Tongue (tissue), 2 donors: ENCODE measurements at regions not wholly inside any gene's neighbourhood (a gene's known extent, or its start where the extent isn't known, plus 50 kb on each side); places are given as distances from the start of the nearest gene placed in this dataset. TPM values are rescaled to one million over a fixed set of nuclear protein-coding genes. Genes with fewer than 3 reads are reported as not detected.
A peak's percentile ranks its signal among the peaks of the same experiment; 100 is the strongest.
"Not testable (repeated sequence)": the region's sequence is repeated elsewhere in the genome, so short reads cannot be mapped to it uniquely, and the experiment has no call there.

Source experiments
- DNase-seq: peaks from one replicate; pipeline ENCODE4 v3.0.0-alpha.2; 2015
- small RNA-seq: library from RNA; depleted of rRNA; stranded (forward); fragments of <200 nt; gene quantifications from one replicate; pipeline ENCODE3, GENCODE V24; 2014; ENCODE audit warnings: low replicate concordance

DNA sequence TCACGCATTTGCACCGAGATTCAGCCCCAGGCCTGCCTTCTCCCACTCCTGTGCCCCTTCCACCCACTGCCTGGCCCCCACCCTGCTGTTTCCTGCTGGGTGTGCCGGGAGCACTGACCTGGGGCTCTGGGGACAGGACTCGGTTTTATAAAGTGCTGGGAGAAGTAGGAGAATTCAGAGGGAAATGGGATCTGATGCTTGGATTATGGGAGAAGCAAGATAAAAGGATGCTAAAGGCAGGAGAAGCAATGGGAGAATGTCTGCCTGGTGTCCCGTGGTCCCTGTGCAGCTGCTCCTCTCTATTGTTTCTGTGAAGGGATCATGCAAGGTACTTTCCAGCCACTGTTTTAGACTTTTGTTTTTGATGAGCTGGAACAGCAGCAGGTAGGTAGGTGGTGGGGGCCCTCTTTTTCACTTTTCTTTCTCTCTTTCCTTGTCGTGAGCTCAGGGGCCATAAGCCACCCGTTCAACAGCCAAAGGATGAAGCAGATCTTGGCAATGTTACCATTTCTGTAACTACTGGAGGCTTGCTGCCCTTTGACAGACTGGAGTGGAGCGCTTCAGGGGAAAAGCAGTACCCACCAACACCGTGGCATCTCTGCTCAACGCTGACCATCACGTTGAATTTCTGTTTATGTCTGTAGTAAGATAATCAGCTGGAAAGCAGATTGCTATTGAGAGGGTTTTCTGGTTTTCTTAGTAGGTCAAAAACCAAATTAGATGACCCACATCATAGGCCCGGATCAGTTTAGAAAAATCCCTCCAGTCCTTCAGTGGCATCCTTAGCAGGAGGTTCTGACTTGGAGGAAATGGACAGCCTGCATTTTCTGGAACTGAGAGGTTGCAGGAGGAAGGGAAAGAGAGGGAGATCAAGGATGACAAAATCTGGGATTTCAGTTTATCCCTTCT, 63.8 kb upstream of the ENPP6 start:
- no peak for DNase-seq

DNA sequence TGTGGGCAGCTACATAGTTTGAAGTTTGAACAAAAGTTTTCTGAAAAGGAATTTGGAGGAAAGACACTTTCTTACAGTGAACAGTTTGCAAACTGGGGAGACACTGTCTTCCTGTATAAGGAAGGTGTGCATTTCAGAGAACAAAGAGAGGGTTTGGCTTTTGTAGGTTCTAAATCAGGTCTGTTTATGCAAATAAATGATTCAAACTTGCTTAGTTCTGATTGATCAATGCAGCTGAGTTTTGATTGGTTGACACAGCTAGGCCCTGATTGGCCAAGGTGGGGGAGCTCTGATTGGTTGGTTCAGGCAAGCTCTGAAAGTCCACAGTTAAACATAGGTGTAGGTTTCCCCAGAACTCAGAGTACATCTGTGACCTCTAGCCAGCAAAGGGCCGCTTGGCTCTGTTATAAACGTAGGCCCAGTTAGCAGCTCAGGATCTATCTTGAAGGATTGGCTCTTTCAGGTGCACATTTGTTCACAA, 63.0 kb upstream of the ENPP6 start:
- no peak for DNase-seq

DNA sequence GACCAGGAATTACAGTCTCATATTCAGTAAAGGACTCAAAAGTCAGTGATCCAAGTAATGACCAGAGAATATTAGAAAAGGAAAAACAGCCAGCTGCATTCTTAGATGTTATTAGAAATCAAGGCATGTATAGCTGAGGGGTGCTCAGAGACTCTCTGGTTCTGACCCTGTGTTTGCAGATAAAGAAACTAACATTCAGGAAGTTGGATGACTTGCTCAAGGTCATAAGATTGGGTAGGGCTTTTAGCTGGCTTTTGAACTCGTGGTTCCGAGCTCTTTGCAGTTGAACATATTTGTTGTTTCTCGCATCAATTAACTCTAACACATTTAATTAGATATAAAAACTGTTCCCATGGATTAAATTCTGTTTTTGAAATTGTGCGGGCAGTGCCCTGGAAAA, 62.5 kb upstream of the ENPP6 start:
- no peak for DNase-seq

DNA sequence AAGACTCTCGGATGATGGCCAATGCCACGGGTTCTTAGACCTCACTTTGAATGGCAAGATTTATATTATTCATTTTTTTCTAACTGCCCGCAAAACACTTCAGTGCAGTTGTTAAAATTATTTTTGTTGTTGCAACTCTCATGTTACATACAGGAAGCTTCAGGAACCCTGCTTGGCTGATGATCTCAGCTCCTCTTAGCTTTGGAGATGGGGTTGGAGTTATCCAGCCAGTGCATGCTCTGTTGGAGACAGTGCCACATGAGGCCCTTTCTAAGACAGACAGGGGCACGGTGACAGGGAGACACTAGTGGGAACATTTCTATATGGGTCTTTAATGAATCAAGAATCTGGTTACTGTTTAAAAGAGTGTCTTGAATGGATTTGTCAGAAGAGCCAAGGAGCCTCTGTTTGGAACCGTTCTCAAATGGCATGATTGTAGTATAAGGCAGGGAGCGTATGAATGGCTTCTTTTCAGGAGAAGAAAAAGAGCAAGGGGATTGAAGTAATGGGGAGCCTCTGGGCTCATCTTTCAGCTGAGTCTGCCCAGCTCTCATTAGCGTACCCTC, 61.9 kb upstream of the ENPP6 start:
- peak; percentile 51 for DNase-seq

DNA sequence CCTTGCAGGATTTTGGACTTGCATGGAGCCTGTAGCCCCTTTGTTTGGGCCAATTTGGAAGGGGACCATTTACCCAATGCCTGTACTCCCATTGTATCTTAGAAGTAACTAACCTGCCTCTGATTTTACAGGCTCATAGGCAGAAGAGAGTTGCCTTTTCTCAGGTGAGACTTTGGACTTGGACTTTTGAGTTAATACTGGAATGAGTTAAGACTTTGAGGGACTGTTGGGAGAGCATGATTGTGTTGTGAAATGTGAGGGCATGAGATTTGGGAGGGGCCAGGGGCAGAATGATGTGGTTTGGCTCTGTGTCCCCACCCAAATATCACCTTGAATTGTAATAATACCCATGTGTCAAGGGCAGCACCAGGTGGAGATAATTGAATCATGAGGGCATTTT, 60.1 kb upstream of the ENPP6 start:
- DNase-seq, result not testable (repeated sequence)

DNA sequence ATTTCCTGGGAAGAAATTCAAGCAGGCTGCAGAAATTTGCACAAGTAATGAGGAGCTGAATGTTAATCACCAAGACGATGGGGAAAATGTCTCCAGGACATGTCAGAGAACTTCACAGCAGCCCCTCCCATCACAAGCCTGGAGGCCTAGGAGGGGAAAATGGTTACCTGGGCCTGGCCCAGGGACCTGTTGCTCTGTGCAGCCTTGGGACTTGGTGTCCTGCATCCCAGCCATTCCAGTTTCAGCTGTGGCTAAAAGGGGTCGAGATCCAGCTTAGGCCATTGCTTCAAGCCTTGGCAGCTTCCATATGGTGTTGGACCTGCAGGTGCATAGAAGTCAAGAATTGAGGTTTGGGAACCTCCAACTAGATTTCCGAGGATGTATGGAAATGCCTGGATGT, 59.3 kb upstream of the ENPP6 start:
- DNase-seq, result not testable (repeated sequence)

DNA sequence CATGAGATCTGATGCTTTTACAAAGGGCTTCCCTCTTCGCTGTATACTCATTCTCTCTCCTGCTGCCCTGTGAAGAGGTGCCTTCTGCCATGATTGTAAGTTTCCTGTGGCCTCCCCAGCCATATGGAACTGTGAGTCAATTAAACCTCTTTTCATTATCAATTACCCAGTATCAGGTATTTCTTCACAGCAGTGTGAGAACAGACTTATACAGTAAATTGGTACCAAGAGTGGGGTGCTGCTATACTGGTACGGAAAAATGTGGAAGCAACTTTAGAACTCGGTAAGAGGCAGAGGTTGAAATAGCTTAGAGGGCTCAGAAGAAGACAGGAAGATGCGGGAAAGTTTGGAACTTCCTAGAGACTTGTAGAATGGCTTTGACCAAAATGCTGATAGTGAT, 58.7 kb upstream of the ENPP6 start:
- not testable (repeated sequence) for DNase-seq

DNA sequence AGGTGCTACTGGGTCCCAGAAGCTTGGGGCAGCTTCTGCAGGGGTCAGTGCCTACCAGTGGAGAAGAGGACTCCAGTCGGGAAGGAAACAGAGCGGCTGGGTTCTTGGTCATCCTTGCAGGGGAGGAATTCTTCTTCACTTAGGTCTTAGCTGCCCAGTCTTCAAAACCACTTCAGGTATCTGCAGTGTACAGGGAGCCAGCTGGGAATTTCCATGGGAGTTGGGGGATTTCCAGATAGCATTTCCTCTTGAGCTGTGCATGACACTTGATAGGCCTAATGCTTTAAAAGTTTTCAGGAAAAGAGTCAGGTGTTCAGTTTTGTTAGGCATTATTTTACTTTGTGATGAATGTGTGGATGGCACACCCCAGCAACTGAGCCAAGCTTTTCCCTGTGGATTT, 58.1 kb upstream of the ENPP6 start:
- DNase-seq, result no peak

DNA sequence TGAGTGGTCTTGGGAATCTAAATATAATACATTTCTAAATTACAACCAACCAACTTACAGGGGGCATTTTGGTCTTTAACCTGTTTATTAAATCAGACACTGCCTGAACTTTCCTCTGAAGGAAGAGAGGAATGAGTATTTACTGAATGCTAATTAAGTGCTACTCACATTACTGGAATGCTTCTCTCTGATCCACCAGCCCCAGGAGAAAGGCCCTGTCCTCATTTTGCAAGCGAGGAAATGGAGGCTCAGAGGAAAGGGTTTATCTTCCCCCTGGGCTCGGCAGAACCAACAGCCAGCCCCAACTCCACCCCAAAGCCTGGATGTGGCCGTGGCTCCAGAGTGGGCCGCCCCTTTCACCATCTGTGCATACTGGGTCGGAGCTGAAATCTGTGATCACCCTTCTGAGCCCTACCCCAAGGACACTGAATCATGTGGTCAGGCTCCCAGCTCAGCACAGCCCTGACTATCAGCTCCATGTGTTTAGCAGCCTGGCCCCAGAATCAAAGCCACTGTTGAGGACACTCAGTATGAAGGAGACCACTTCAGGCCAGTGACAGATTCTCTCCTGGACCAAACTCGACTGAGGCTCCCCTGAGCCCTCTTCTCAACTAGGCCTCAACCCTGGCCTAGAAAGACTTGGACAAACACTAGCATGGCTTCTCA, 56.7 kb upstream of the ENPP6 start:
- DNase-seq, result no peak

DNA sequence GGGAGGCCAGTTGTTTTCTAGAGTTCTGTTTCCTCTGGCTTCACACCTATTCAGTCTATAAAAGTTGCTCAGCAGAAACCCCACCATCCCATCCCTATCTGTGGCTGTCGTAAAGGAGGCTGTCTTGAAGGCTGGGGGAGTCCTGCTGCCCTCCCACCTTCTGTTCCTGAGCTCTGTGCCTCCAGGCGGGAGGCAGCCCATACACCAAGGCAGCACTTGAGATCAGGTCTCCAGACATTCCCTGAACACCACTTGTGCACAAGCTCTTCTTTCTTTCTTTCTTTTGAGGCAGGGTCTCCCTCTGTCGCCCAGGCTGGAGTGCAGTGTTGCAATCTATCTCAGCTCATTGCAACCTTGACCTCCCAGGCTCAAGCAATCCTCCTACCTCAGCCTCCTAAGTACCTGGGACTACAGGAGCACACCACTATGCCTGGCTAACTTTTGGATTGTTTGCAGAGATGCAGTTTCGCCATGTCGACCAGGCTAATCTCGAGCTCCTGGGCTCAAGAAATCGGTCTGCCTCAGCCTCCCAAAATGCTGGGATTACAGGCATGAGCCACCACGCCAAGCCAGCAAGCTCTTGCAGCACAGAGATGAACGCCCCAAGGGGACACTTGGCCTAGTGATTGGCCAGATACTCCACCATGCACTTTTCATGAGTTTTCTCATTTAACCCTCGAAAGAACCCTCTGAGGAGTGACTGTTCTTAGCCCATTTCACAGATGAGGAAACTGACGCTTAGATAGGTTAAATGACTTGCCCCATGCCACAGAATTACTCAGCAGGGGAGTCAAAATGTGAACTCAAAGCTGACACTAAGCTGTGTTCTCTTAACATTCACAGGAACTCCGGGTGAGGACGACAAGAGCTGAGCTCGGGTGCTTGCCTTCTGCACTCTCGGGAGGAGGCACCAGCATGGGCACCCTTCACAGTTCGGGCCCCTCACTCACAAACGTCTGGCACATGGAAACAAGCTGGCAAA, 55.8 kb upstream of the ENPP6 start:
- no peak for DNase-seq

DNA sequence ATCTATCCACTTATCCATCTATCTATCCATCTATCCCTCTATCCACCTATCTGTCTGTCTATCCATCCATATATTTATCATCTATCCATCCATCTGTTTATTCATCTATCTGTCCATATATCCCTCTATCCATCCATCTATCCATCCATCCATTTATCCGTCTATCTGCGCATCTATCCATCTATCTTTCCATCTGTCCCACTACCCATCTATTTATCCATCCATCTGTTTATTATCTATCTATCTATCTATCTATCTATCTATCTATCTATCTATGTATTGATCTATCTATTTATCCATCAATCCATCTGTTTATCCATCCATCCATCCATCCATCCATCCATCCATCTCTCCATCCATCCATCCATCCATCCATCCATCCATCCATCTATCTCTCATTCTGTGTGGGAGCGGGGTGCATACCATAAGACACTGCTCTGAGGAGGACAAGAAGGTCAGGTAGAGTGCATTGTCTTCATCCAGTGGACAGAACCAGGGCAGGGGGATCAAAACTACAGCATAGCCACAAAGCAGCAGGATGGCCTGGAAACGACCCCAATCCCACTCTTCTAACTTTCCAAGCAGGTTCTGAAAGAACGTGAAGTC, 53.2 kb upstream of the ENPP6 start:
- no peak for DNase-seq

DNA sequence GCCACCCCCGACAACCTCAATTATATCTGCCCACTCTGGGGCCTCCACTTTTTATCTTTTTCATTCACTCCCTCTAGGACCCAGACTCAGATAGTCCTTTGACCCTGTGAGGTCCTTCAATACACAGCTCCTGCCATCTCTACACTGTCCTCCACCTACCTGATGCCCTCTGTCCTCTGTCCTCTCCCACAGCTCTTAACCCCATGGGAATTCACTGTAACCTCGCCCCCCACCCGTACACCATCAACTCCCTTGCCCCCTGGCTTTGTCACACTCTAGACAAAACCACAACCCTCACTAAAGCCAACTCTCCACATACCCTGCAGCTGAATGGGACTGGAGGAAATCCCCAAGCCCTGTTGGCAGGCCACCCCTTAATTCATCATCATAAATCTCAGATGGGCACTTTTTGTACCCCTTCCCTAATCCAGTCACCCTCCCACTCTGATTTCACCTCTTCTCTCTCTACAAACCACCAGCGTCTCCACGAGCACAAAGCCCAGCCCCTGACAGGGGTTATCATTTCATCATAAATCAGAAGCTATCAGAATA, 52.3 kb upstream of the ENPP6 start:
- DNase-seq, result no peak

DNA sequence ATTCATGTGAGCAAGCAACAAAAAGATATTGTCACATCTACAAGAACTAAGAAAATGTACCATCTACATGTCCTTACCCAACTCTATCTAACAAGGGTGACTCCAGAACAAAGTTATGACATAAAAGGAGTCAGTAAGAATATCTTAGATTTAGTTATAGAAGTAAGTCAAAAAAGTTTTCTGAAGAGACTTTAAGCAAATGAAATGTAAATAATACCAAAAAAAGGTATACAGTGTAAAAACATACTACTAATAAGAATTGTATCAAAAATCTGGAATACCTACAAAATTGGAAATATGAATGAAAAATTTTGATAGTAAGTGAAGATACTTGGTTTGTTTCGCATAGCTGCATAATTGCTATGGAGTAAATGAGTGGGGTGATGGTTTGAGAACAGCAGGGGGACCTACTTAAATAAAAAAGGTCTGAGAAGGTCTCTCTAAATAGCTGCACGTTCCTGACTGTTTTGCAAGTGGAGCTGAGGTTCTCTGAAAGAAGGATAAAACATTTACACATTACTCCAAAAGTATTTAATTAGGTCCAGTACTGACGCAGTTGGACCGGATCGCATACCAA, 51.0 kb upstream of the ENPP6 start:
- no peak for DNase-seq

DNA sequence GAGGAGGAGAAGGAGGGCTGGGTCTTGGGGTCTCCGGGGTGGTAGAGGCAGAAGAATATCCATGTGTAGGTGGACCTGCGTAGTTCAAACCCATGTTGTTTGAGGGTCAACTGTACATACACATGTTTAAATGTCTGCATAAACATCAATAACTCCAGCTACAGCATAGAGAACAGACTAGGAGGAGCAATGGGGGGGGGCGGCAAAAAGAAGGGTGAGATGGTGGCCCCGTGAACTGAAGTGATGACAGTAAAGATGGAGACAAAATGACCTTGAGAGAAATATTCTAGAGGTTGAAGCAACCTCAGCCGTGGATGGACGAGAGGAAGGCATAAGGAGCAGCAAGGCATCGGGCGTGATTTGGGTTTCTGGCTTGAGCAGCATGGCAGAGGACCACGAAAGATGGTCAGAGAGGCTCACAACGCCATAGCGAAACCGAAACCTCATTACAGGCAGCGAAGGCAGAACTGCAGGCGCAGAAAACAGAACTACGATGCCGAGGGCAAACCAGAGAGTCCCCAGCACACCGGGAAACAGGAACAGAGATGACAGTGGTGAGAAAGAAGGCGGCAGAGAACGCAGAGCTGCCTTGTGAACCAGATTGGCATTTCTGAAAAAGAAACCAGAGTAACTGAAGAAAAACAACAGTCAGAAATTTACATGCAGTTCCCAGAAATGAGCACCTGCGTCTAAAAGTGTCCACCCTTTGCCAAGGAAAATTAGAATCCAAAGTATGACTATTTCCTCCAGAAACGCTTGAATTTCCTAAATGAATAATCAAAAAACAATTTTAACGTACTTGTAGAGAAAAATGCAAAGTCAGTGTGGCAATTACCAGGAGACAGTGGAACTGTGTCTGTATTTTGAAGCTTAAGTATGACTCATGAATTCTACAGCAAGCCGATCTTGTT, 50.3 kb upstream of the ENPP6 start:
- DNase-seq, result no peak

Small RNA genes lying in the stretch of these regions (small RNA-seq; reads per million reads assigned to genes)
- gene RN7SL28P, result not detected
